Neural progenitor cell (in vitro differentiated cells): ENCODE measurements at regions not wholly inside any gene's neighbourhood (a gene's known extent, or its start where the extent isn't known, plus 50 kb on each side); places are given as distances from the start of the nearest gene placed in this dataset.

Experiments
- EZH2 ChIP-seq: fragments of 200-600 bp; sonication (generic); IDR thresholded peaks from 2 replicates; pipeline ENCODE4 v1.6.1; 2017; ENCODE audit warnings: antibody characterized with exemption, mild to moderate bottlenecking, moderate library complexity
- EZH2phosphoT487 ChIP-seq: fragments of 200-600 bp; sonication (generic); IDR thresholded peaks from 2 replicates; pipeline ENCODE4 v1.6.1; 2017; ENCODE audit warnings: antibody characterized with exemption
- TF ChIP-seq, protein P1 (sequence below): fragments of 200-600 bp; sonication (generic); IDR thresholded peaks from 2 replicates; pipeline ENCODE4 v1.5.1; 2017; ENCODE audit warnings: antibody characterized with exemption, mild to moderate bottlenecking

DNA sequence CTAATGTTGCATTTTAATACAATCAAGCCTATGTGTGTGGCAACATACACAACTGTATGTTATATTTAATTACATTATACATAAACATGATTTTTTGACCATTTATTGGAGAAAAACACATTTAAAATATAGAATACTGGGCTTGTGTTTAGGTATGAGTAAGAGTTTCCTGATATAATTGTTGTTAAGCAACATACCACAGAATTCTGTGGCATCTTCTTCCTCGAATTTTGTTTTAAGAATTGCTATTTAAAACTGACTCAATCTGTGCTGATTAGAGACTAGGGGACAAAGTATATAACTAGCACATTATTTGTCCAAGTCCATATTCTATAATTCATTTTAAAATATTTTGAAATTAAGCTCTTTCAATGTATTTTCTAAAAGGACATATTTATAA is 376.8 kb upstream of the THBS1 start:
- TF ChIP-seq, protein P1, sequence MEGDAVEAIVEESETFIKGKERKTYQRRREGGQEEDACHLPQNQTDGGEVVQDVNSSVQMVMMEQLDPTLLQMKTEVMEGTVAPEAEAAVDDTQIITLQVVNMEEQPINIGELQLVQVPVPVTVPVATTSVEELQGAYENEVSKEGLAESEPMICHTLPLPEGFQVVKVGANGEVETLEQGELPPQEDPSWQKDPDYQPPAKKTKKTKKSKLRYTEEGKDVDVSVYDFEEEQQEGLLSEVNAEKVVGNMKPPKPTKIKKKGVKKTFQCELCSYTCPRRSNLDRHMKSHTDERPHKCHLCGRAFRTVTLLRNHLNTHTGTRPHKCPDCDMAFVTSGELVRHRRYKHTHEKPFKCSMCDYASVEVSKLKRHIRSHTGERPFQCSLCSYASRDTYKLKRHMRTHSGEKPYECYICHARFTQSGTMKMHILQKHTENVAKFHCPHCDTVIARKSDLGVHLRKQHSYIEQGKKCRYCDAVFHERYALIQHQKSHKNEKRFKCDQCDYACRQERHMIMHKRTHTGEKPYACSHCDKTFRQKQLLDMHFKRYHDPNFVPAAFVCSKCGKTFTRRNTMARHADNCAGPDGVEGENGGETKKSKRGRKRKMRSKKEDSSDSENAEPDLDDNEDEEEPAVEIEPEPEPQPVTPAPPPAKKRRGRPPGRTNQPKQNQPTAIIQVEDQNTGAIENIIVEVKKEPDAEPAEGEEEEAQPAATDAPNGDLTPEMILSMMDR, result no peak
- no peak for TF ChIP-seq EZH2
- no peak for TF ChIP-seq EZH2phosphoT487
